ENCODE measurements at regions not wholly inside any gene's neighbourhood (a gene's known extent, or its start where the extent isn't known, plus 50 kb on each side); places are given as distances from the start of the nearest gene placed in this dataset.

- no peak for DNase-seq (ENCODE audit: extremely low spot score)
- ChIA-PET CTCF (interaction anchor here (1.6 kb wide), 1 partner anchor 254 kb away, joined by 7 read pairs; no protein-coding TSS in a partner anchor), POLR2A (no interaction called here)
- TF ChIP-seq CTCF (IDR thresholded peaks at IDR 0.05; ENCODE audit: control extremely low read depth, extremely low read depth, low read depth, missing control alignments), result no peak
Measured at GRCh38 chr2:20915271-20915670, 92.4 kb upstream of the LDAH start.

GRCh38 chr2:20914771-20915170, 91.9 kb upstream of the LDAH start:
- CTCF ChIA-PET, result interaction anchor here (1.6 kb wide), 1 partner anchor 254 kb away, joined by 7 read pairs; no protein-coding TSS in a partner anchor
- no peak for DNase-seq (ENCODE audit: extremely low spot score)
- TF ChIP-seq CTCF (IDR thresholded peaks at IDR 0.05; ENCODE audit: control extremely low read depth, extremely low read depth, low read depth, missing control alignments), result no peak
- POLR2A ChIA-PET, result no interaction called here

GRCh38 chr2:20914087-20914486, 91.2 kb upstream of the LDAH start:
- no peak for TF ChIP-seq CTCF (IDR thresholded peaks at IDR 0.05; ENCODE audit: control extremely low read depth, extremely low read depth, low read depth, missing control alignments)
- ChIA-PET POLR2A (no interaction called here), CTCF (interaction anchor here (1.1 kb wide), 1 partner anchor 13 kb away, joined by 3 read pairs; no protein-coding TSS in a partner anchor)
- DNase-seq (ENCODE audit: extremely low spot score), result no peak

- ChIA-PET POLR2A (interaction anchor here (0.6 kb wide), 1 partner anchor 686 kb away, joined by 3 read pairs; no protein-coding TSS in a partner anchor), CTCF (interaction anchor here (1.1 kb wide), 1 partner anchor 13 kb away, joined by 3 read pairs; no protein-coding TSS in a partner anchor)
- DNase-seq (ENCODE audit: extremely low spot score), result no peak
- TF ChIP-seq CTCF (IDR thresholded peaks at IDR 0.05; ENCODE audit: control extremely low read depth, extremely low read depth, low read depth, missing control alignments), result no peak
Measured at GRCh38 chr2:20913491-20913890, 90.6 kb upstream of the LDAH start.

GRCh38 chr2:20900052-20900636, 77.2 kb upstream of the LDAH start:
- POLR2A ChIA-PET, result no interaction called here
- no peak for DNase-seq (ENCODE audit: extremely low spot score)
- CTCF ChIA-PET, result no interaction called here
- no peak for TF ChIP-seq CTCF (IDR thresholded peaks at IDR 0.05; ENCODE audit: control extremely low read depth, extremely low read depth, low read depth, missing control alignments)

GRCh38 chr2:20897874-20898453, 75.1 kb upstream of the LDAH start:
- POLR2A ChIA-PET, result no interaction called here
- no peak for TF ChIP-seq CTCF (IDR thresholded peaks at IDR 0.05; ENCODE audit: control extremely low read depth, extremely low read depth, low read depth, missing control alignments)
- CTCF ChIA-PET, result no interaction called here
- no peak for DNase-seq (ENCODE audit: extremely low spot score)
